ENCODE measurements at regions not wholly inside any gene's neighbourhood (a gene's known extent, or its start where the extent isn't known, plus 50 kb on each side); places are given as distances from the start of the nearest gene placed in this dataset.

DNA sequence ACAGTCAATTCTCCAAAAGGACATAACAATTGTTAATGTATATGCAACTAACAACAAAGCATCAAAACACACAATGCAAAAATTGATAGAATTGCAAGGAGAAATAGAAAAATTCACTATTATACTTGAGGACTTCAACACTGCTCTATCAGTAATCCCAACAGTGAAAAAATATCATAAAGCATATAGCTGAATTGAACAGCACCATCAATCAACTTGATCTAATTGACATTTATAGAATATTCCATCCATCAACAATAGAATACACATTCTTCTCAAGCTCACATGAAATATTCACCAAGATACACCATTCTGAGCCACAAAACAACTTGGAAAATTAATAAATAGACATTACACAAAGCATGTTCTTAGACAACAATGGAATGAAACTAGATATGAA is 60.1 kb upstream of the ASXL3 start:
- no peak for TF ChIP-seq POLR2AphosphoS5 (IDR thresholded peaks at IDR 0.05; ENCODE audit: low read depth, low read length)
- TF ChIP-seq, protein P1, sequence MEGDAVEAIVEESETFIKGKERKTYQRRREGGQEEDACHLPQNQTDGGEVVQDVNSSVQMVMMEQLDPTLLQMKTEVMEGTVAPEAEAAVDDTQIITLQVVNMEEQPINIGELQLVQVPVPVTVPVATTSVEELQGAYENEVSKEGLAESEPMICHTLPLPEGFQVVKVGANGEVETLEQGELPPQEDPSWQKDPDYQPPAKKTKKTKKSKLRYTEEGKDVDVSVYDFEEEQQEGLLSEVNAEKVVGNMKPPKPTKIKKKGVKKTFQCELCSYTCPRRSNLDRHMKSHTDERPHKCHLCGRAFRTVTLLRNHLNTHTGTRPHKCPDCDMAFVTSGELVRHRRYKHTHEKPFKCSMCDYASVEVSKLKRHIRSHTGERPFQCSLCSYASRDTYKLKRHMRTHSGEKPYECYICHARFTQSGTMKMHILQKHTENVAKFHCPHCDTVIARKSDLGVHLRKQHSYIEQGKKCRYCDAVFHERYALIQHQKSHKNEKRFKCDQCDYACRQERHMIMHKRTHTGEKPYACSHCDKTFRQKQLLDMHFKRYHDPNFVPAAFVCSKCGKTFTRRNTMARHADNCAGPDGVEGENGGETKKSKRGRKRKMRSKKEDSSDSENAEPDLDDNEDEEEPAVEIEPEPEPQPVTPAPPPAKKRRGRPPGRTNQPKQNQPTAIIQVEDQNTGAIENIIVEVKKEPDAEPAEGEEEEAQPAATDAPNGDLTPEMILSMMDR (IDR thresholded peaks at IDR 0.05) = no peak
